ENCODE measurements at regions not wholly inside any gene's neighbourhood (a gene's known extent, or its start where the extent isn't known, plus 50 kb on each side); places are given as distances from the start of the nearest gene placed in this dataset.

DNA sequence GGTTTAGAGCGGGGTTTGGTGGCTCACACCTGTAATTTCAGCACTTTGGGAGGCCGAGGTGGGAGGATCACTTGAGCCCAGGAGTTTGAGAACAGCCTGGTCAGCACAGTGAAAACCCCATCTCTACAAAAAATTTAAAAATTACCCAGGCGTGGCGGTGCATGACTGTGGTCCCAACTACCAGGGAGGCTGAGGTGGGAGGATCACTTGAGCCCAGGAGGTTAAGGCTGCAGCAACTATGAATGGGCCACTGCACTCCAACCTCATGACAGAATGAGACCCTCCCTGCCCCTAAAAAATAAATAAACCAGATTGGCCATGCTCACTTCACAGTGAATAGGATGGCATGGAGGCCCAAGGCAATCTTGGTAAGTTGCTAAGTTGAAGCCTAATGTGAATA is 168.9 kb downstream of the RHOU start:
- Histone ChIP-seq H3K4me3 (ENCODE audit: insufficient read depth, low read length) (no peak overlapping the region), H3K9me3 (ENCODE audit: low read depth, low read length) (no peaks in the 10 kb centered on the region), H3K79me2 (ENCODE audit: insufficient read depth, low read length) (no peaks in the 10 kb centered on the region), H3K27ac (ENCODE audit: low read depth, low read length) (no peak overlapping the region), H3K27me3 (ENCODE audit: insufficient read depth, low read length) (peaks cover 57% of the 10 kb centered on the region), H3K4me2 (ENCODE audit: insufficient read depth, low read length) (no peak overlapping the region), H2AFZ (ENCODE audit: low read length) (no peak overlapping the region), H3K4me1 (ENCODE audit: insufficient read depth, low read length) (peaks cover 8% of the 10 kb centered on the region), H3K36me3 (ENCODE audit: insufficient read depth, low read length) (no peaks in the 10 kb centered on the region), H4K20me1 (ENCODE audit: insufficient read depth, low read length) (peaks cover 9% of the 10 kb centered on the region)
- no peak for TF ChIP-seq CTCF (IDR thresholded peaks at IDR 0.05; ENCODE audit: extremely low read depth, low read depth, low read length)
- no peak for DNase-seq (ENCODE audit: insufficient read length, low spot score, missing footprints)

DNA sequence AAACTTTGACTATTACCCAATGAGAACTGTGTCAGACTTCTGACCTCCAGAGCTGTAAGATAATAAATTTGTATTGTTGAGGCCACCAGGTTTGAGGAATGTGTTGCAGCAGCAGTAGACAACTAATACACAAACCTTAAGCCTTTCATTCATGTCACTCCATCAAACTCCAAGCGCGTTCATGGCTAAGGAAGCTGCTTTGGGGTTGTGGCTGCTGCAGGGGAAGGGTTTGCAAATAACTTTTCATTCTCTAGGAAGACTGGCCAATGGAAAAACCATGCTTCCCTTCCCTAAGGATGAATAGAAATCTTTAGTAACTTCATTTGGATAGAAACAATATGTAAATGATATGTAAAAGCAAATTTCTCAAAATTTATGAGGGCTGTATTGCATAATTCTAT is 170.4 kb downstream of the RHOU start:
- H3K4me1 ChIP-seq (ENCODE audit: insufficient read depth, low read length) = peaks cover 8% of the 10 kb centered on the region
- peaks cover 9% of the 10 kb centered on the region for H4K20me1 ChIP-seq (ENCODE audit: insufficient read depth, low read length)
- no peak for TF ChIP-seq CTCF (IDR thresholded peaks at IDR 0.05; ENCODE audit: extremely low read depth, low read depth, low read length)
- no peak overlapping the region for H3K4me3 ChIP-seq (ENCODE audit: insufficient read depth, low read length)
- no peaks in the 10 kb centered on the region for H3K9me3 ChIP-seq (ENCODE audit: low read depth, low read length)
- no peak overlapping the region for H2AFZ ChIP-seq (ENCODE audit: low read length)
- H3K27me3 ChIP-seq (ENCODE audit: insufficient read depth, low read length) = peaks cover 42% of the 10 kb centered on the region
- no peak overlapping the region for H3K27ac ChIP-seq (ENCODE audit: low read depth, low read length)
- H3K4me2 ChIP-seq (ENCODE audit: insufficient read depth, low read length) = no peak overlapping the region
- no peaks in the 10 kb centered on the region for H3K36me3 ChIP-seq (ENCODE audit: insufficient read depth, low read length)
- DNase-seq (ENCODE audit: insufficient read length, low spot score, missing footprints) = no peak
- no peaks in the 10 kb centered on the region for H3K79me2 ChIP-seq (ENCODE audit: insufficient read depth, low read length)

GRCh38 chr1:228906223-228906860 is 171.1 kb downstream of the RHOU start:
- H3K36me3 ChIP-seq (ENCODE audit: insufficient read depth, low read length) = no peaks in the 10 kb centered on the region
- TF ChIP-seq CTCF (IDR thresholded peaks at IDR 0.05; ENCODE audit: extremely low read depth, low read depth, low read length) = no peak
- no peaks in the 10 kb centered on the region for H3K9me3 ChIP-seq (ENCODE audit: low read depth, low read length)
- H3K27me3 ChIP-seq (ENCODE audit: insufficient read depth, low read length) = peaks cover 36% of the 10 kb centered on the region
- H2AFZ ChIP-seq (ENCODE audit: low read length) = no peak overlapping the region
- H3K4me2 ChIP-seq (ENCODE audit: insufficient read depth, low read length) = no peak overlapping the region
- no peak overlapping the region for H3K4me3 ChIP-seq (ENCODE audit: insufficient read depth, low read length)
- H3K79me2 ChIP-seq (ENCODE audit: insufficient read depth, low read length) = no peaks in the 10 kb centered on the region
- peaks cover 8% of the 10 kb centered on the region for H3K4me1 ChIP-seq (ENCODE audit: insufficient read depth, low read length)
- DNase-seq (ENCODE audit: insufficient read length, low spot score, missing footprints) = no peak
- H3K27ac ChIP-seq (ENCODE audit: low read depth, low read length) = no peak overlapping the region
- peaks cover 9% of the 10 kb centered on the region for H4K20me1 ChIP-seq (ENCODE audit: insufficient read depth, low read length)

DNA sequence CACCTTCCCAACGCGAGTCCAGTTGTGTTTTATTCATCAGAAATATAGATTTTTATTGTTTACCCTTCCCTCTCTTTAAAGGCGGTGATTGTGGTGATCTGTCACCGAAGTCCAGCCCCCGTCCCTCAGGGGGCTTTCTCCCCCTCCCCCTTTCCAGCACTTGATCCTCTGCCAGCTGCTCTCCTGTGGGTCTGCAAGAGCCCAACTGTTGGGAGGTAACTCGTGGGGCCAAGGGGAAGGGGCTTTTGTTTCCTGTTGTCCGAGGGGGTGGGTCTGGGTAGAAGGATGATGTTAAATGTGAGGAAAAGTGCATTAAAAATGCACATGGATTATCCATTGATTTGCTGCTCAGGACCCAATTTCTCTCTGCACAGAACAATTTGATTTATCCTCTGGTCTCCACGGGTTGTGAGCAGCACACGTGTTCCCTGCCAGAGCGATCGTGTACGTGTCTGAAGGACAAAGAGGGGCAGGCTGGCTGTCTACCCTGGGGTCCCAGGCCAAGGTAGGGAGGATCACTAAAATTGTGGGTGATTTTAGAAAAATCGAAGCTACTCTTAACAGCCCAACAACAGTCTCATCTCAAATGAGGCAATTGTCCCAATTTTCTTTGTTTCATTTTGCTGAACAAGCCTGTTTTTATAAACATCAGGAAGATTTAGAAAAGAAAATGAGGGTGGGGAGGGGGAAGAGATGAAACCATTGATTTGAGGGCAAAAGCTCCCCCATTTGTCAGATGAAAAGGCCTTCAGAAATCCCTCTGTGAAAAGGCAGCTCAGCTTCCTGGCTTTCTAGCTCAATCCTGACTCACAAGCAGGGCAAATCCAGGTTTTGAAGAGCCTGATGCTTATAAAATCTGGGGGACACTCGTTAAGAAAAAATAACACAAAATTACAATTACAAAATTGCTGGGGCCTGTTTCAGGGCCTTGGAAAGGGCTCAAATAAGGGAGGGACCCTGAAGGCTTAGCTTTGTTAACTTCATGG is 176.2 kb downstream of the RHOU start:
- Histone ChIP-seq H3K4me2 (ENCODE audit: insufficient read depth, low read length) (no peak overlapping the region), H3K4me3 (ENCODE audit: insufficient read depth, low read length) (no peak overlapping the region), H3K27me3 (ENCODE audit: insufficient read depth, low read length) (peaks cover 9% of the 10 kb centered on the region), H4K20me1 (ENCODE audit: insufficient read depth, low read length) (no peaks in the 10 kb centered on the region), H3K4me1 (ENCODE audit: insufficient read depth, low read length) (no peaks in the 10 kb centered on the region), H3K9me3 (ENCODE audit: low read depth, low read length) (no peaks in the 10 kb centered on the region), H3K27ac (ENCODE audit: low read depth, low read length) (no peak overlapping the region), H2AFZ (ENCODE audit: low read length) (no peak overlapping the region), H3K79me2 (ENCODE audit: insufficient read depth, low read length) (no peaks in the 10 kb centered on the region), H3K36me3 (ENCODE audit: insufficient read depth, low read length) (no peaks in the 10 kb centered on the region)
- DNase-seq (ENCODE audit: insufficient read length, low spot score, missing footprints) = no peak
- no peak for TF ChIP-seq CTCF (IDR thresholded peaks at IDR 0.05; ENCODE audit: extremely low read depth, low read depth, low read length)
